IMR-90 (cell line): ENCODE measurements at regions not wholly inside any gene's neighbourhood (a gene's known extent, or its start where the extent isn't known, plus 50 kb on each side); places are given as distances from the start of the nearest gene placed in this dataset.
A peak's percentile ranks its signal among the peaks of the same experiment; 100 is the strongest.

Source experiments
- ATAC-seq: fragments of 200-7000 bp; cut with Tn5 transposase; 2 replicates; pipeline ENCODE4 v1.9.1; 2020; ENCODE audit warnings: low read depth, mild to moderate bottlenecking, moderate library complexity
- BruUV-seq: library from RNA; stranded (reverse); fragments of 400-500 nt; replicated peaks from 2 replicates; lab custom pipeline; 2021; lab: Mats Ljungman, UMichigan
- CTCF ChIA-PET: fragments of 300-600 bp; formaldehyde crosslinking; extraction: SDS; loops from one replicate; lab custom pipeline; 2021; ENCODE audit warnings: antibody characterized with exemption; lab: Yijun Ruan, JAX
- POLR2A ChIA-PET: fragments of 300-600 bp; sonication (Branson Sonifier 250); formaldehyde crosslinking; loops from one replicate; lab custom pipeline; 2022; ENCODE audit warnings: antibody characterized with exemption; ENCODE audit not compliant: unreplicated experiment; lab: Charles Lee
- DNase-seq: peaks from one replicate; pipeline ENCODE4 v3.0.0; 2013
- H2AFZ ChIP-seq: replicated peaks from 2 replicates; pipeline ENCODE3; 2013; ENCODE audit warnings: low read length, mild to moderate bottlenecking; ENCODE audit not compliant: poor library complexity
- H2AK5ac ChIP-seq: 2 replicates; pipeline ENCODE4 v1.6.1; 2013; ENCODE audit warnings: low read depth, low read length, inconsistent platforms
- H2AK9ac ChIP-seq: replicated peaks from 2 replicates; pipeline ENCODE3; 2013; ENCODE audit warnings: mild to moderate bottlenecking, low read depth, low read length, moderate library complexity; ENCODE audit not compliant: poor library complexity
- H2BK120ac ChIP-seq: 2 replicates; pipeline ENCODE4 v1.6.1; 2013; ENCODE audit warnings: low read depth, low read length, inconsistent platforms
- H2BK15ac ChIP-seq: 3 replicates; pipeline ENCODE4 v1.6.1; 2013; ENCODE audit warnings: low read depth, low read length, inconsistent platforms
- H2BK20ac ChIP-seq: 2 replicates; pipeline ENCODE4 v1.6.1; 2013; ENCODE audit warnings: low read depth, mild to moderate bottlenecking, inconsistent platforms, low read length, moderate library complexity
- H2BK5ac ChIP-seq: 2 replicates; pipeline ENCODE4 v1.6.1; 2013; ENCODE audit warnings: mild to moderate bottlenecking, low read depth, low read length, inconsistent platforms; ENCODE audit not compliant: poor library complexity, severe bottlenecking
- H3K14ac ChIP-seq: replicated peaks from 2 replicates; pipeline ENCODE4 v1.6.1; 2013; ENCODE audit warnings: low read depth, low read length, inconsistent platforms
- H3K18ac ChIP-seq: 2 replicates; pipeline ENCODE4 v1.6.1; 2013; ENCODE audit warnings: low read depth, low read length, control low read depth
- H3K23ac ChIP-seq: 2 replicates; pipeline ENCODE4 v1.6.1; 2013; ENCODE audit warnings: low read depth, low read length, inconsistent platforms
- H3K27ac ChIP-seq: 2 replicates; pipeline ENCODE4 v1.5.1; 2013; ENCODE audit warnings: mild to moderate bottlenecking, control low read depth, low read length; ENCODE audit not compliant: insufficient read depth
- H3K27me3 ChIP-seq: 2 replicates; pipeline ENCODE4 v1.6.1; 2013; ENCODE audit warnings: low read length; ENCODE audit not compliant: control insufficient read depth, insufficient read depth
- H3K36me3 ChIP-seq: 2 replicates; pipeline ENCODE4 v1.6.1; 2013; ENCODE audit warnings: low read length, mixed read lengths; ENCODE audit not compliant: control insufficient read depth, insufficient read depth
- H3K4ac ChIP-seq: 2 replicates; pipeline ENCODE4 v1.6.1; 2013; ENCODE audit warnings: low read depth, low read length, inconsistent platforms
- H3K4me1 ChIP-seq: 2 replicates; pipeline ENCODE4 v1.6.1; 2013; ENCODE audit warnings: low read length, mixed read lengths; ENCODE audit not compliant: control insufficient read depth, insufficient read depth
- H3K4me2 ChIP-seq: 2 replicates; pipeline ENCODE4 v1.6.1; 2013; ENCODE audit warnings: low read depth, mild to moderate bottlenecking, control low read depth, low read length, moderate library complexity
- H3K4me3 ChIP-seq: 2 replicates; pipeline ENCODE4 v1.5.1; 2013; ENCODE audit warnings: low read depth, mild to moderate bottlenecking, control low read depth, low read length, moderate library complexity; ENCODE audit not compliant: insufficient read depth
- H3K56ac ChIP-seq: 2 replicates; pipeline ENCODE4 v1.6.1; 2013; ENCODE audit warnings: low read length, inconsistent platforms; ENCODE audit not compliant: insufficient read depth; ENCODE audit errors: extremely low read depth
- H3K79me1 ChIP-seq, 2 experiments: 2 replicates each; pipeline ENCODE4 v1.6.1; 2013; ENCODE audit warnings: low read length in 2 of 2, inconsistent platforms in 1 of 2, low read depth in 1 of 2
- H3K9ac ChIP-seq: 2 replicates; pipeline ENCODE4 v1.6.1; 2013; ENCODE audit warnings: low read depth, low read length, control low read depth
- H3K9me1 ChIP-seq: 2 replicates; pipeline ENCODE4 v1.6.1; 2013; ENCODE audit warnings: low read length, inconsistent platforms; ENCODE audit not compliant: insufficient read depth
- H3K9me3 ChIP-seq: 2 replicates; pipeline ENCODE4 v1.6.1; 2013; ENCODE audit warnings: low read length; ENCODE audit not compliant: control insufficient read depth, insufficient read depth
- H4K20me1 ChIP-seq: 2 replicates; pipeline ENCODE4 v1.6.1; 2013; ENCODE audit warnings: low read length, inconsistent platforms; ENCODE audit not compliant: insufficient read depth
- H4K5ac ChIP-seq: 2 replicates; pipeline ENCODE4 v1.6.1; 2013; ENCODE audit warnings: mild to moderate bottlenecking, low read depth, low read length, control low read depth
- H4K8ac ChIP-seq, 2 experiments: 2 replicates each; pipeline ENCODE4 v1.6.1; 2013; ENCODE audit warnings: low read depth in 2 of 2, low read length in 2 of 2, control low read depth in 1 of 2, inconsistent platforms in 1 of 2
- H4K91ac ChIP-seq: 2 replicates; pipeline ENCODE4 v1.6.1; 2013; ENCODE audit warnings: low read depth, low read length, inconsistent platforms; ENCODE audit not compliant: insufficient read depth
- BHLHE40 ChIP-seq: fragments of 150-350 bp; IDR thresholded peaks from 2 replicates; pipeline ENCODE4 v1.6.1; 2016; ENCODE audit warnings: mild to moderate bottlenecking, low read depth, low read length
- CEBPB ChIP-seq: IDR thresholded peaks from 2 replicates; pipeline ENCODE4 v1.6.1; 2012; ENCODE audit warnings: low read depth, low read length, improper control_type of control experiment
- CHD1 ChIP-seq: IDR thresholded peaks from 2 replicates; pipeline ENCODE4 v1.6.1; 2012; ENCODE audit warnings: low read depth, low read length, improper control_type of control experiment
- CTCF ChIP-seq: conservative IDR thresholded peaks from 2 replicates; pipeline ENCODE4 v1.5.1; 2012; ENCODE audit warnings: mild to moderate bottlenecking, low read depth, low read length, improper control_type of control experiment
- ELK1 ChIP-seq: fragments of 150-350 bp; IDR thresholded peaks from 2 replicates; pipeline ENCODE4 v1.6.1; 2016; ENCODE audit warnings: low read depth, mild to moderate bottlenecking, low read length, moderate library complexity, borderline replicate concordance
- FOS ChIP-seq: fragments of 150-350 bp; IDR thresholded peaks from 2 replicates; pipeline ENCODE4 v1.6.1; 2016; ENCODE audit warnings: low read depth, low read length
- MAFK ChIP-seq: IDR thresholded peaks from 2 replicates; pipeline ENCODE4 v1.6.1; 2012; ENCODE audit warnings: low read depth, low read length, improper control_type of control experiment
- MAZ ChIP-seq: IDR thresholded peaks from 2 replicates; pipeline ENCODE4 v1.6.1; 2012; ENCODE audit warnings: low read depth, mild to moderate bottlenecking, low read length, improper control_type of control experiment, moderate library complexity, borderline replicate concordance
- MXI1 ChIP-seq: IDR thresholded peaks from 2 replicates; pipeline ENCODE4 v1.6.1; 2012; ENCODE audit warnings: low read depth, mild to moderate bottlenecking, low read length, moderate library complexity, borderline replicate concordance
- NFE2L2 ChIP-seq: fragments of 150-350 bp; IDR thresholded peaks from 2 replicates; pipeline ENCODE4 v1.6.1; 2016; ENCODE audit warnings: low read depth, mild to moderate bottlenecking, low read length
- POLR2A ChIP-seq: IDR thresholded peaks from 2 replicates; pipeline ENCODE4 v1.6.1; 2012; ENCODE audit warnings: mild to moderate bottlenecking, low read depth, low read length
- RAD21 ChIP-seq: IDR thresholded peaks from 2 replicates; pipeline ENCODE4 v1.6.1; 2012; ENCODE audit warnings: low read length, improper control_type of control experiment
- RCOR1 ChIP-seq: IDR thresholded peaks from 2 replicates; pipeline ENCODE4 v1.6.1; 2012; ENCODE audit warnings: mild to moderate bottlenecking, low read length, improper control_type of control experiment; ENCODE audit not compliant: insufficient replicate concordance
- RFX5 ChIP-seq: IDR thresholded peaks from 2 replicates; pipeline ENCODE4 v1.8.0; 2012; ENCODE audit warnings: low read depth, mild to moderate bottlenecking, low read length, moderate library complexity
- SMC3 ChIP-seq: fragments of 150-350 bp; IDR thresholded peaks from 2 replicates; pipeline ENCODE4 v1.6.1; 2016; ENCODE audit warnings: low read depth, mild to moderate bottlenecking, antibody characterized with exemption, low read length, moderate library complexity
- USF2 ChIP-seq: fragments of 150-350 bp; IDR thresholded peaks from 2 replicates; pipeline ENCODE4 v1.6.1; 2017; ENCODE audit warnings: mild to moderate bottlenecking, antibody characterized with exemption, low read length, low read depth
- WGBS, 2 experiments: methylation state at CpG; one replicate each; pipeline versions ENCODE4 v1.1.5 to v1.1.7; 2013; ENCODE audit warnings: missing lambda C conversion rate in 2 of 2; ENCODE audit not compliant: insufficient read length in 1 of 2; ENCODE audit errors: extremely low coverage in 2 of 2; 5-methylcytosine and 5-hydroxymethylcytosine counted together
- dilution Hi-C: fragments of 300-500 bp; cut with HindIII; formaldehyde crosslinking; loops from one replicate; pipeline ENCODE4 v1.14.3; 2018; ENCODE audit warnings: low sequenced_read_pairs; ENCODE audit not compliant: unreplicated experiment
- in situ Hi-C: fragments of 300-500 bp; cut with MboI; formaldehyde crosslinking; loops from 3 replicates; pipeline ENCODE4 v1.14.3; 2019; ENCODE audit warnings: low sequenced_read_pairs, inconsistent platforms, mixed read lengths
- intact Hi-C: fragments of 100-400 bp; cut with micrococcal nuclease; formaldehyde crosslinking; loops from 2 replicates; pipeline ENCODE4 v1.10.0; 2022

GRCh38 chr2:71896385-71897136, 251.1 kb downstream of the CYP26B1 start:
- TF ChIP-seq USF2: no peak
- TF ChIP-seq SMC3: no peak
- TF ChIP-seq CEBPB: no peak
- TF ChIP-seq BHLHE40: no peak
- TF ChIP-seq NFE2L2: no peak
- TF ChIP-seq POLR2A: no peak
- no peak for TF ChIP-seq RAD21
- no peak for TF ChIP-seq MAZ
- TF ChIP-seq FOS: no peak
- TF ChIP-seq RCOR1: no peak
- no peak for TF ChIP-seq CHD1
- TF ChIP-seq MXI1: no peak
- TF ChIP-seq CTCF: no peak
- no peak for TF ChIP-seq MAFK
- TF ChIP-seq RFX5: no peak
- TF ChIP-seq ELK1: no peak
- H3K4me1 ChIP-seq: no peaks in the 10 kb centered on the region
- no peak overlapping the region for H2AK5ac ChIP-seq
- H3K9me1 ChIP-seq: no peaks in the 10 kb centered on the region
- no peak overlapping the region for H2BK5ac ChIP-seq
- dilution Hi-C loops: no loop called here
- no peak overlapping the region for H3K23ac ChIP-seq
- intact Hi-C loops: no loop called here
- H3K18ac ChIP-seq: no peak overlapping the region
- no peak overlapping the region for H2BK120ac ChIP-seq
- no peak overlapping the region for H3K4me2 ChIP-seq
- H3K4ac ChIP-seq: no peak overlapping the region
- peak overlapping the region; percentile 44 for H2AK9ac ChIP-seq
- no peaks in the 10 kb centered on the region for H3K36me3 ChIP-seq
- WGBS, 2 experiments: 50% methylated on average over 2 of the region's 9 CpGs; no CpG with 5 or more reads in 1 of the 2 experiments
- H4K20me1 ChIP-seq: no peaks in the 10 kb centered on the region
- no peak overlapping the region for H2BK20ac ChIP-seq
- ATAC-seq (no peak), DNase-seq (no peak)
- H3K9me3 ChIP-seq: peaks cover 9% of the 10 kb centered on the region
- H4K91ac ChIP-seq: no peak overlapping the region
- no peak overlapping the region for H3K27ac ChIP-seq
- H3K14ac ChIP-seq: no peak overlapping the region
- in situ Hi-C loops: no loop called here
- H3K27me3 ChIP-seq: peaks cover 57% of the 10 kb centered on the region
- ChIA-PET CTCF (no interaction called here), POLR2A (no interaction called here)
- H4K8ac ChIP-seq: no peak overlapping the region
- H4K5ac ChIP-seq: no peak overlapping the region
- H3K4me3 ChIP-seq: no peak overlapping the region
- H2BK15ac ChIP-seq: no peak overlapping the region
- no TSS peak for BruUV-seq
- H3K79me1 ChIP-seq: no peaks in the 10 kb centered on the region
- H3K56ac ChIP-seq: no peak overlapping the region
- peak overlapping the region; percentile 17 for H2AFZ ChIP-seq
- H3K9ac ChIP-seq: no peak overlapping the region
